Mucosa of descending colon (tissue), 3 donors: ENCODE measurements at regions not wholly inside any gene's neighbourhood (a gene's known extent, or its start where the extent isn't known, plus 50 kb on each side); places are given as distances from the start of the nearest gene placed in this dataset.

Source experiments
- ATAC-seq: fragments of 200-7000 bp; cut with Tn5 transposase; one replicate; pipeline ENCODE4 v1.9.1; 2020; ENCODE audit warnings: mild to moderate bottlenecking, moderate library complexity
- DNase-seq, 3 donors: peaks; one replicate each; pipeline ENCODE4 v3.0.0-alpha.2; 2020
- H3K36me3 ChIP-seq: fragments of 200-600 bp; one replicate; pipeline ENCODE4 v1.8.0; 2021; ENCODE audit warnings: low read depth, mild to moderate bottlenecking
- H3K4me1 ChIP-seq: fragments of 200-600 bp; one replicate; pipeline ENCODE4 v1.8.0; 2021; ENCODE audit warnings: low read depth, mild to moderate bottlenecking
- H3K4me3 ChIP-seq: fragments of 200-600 bp; one replicate; pipeline ENCODE4 v1.8.0; 2021; ENCODE audit warnings: mild to moderate bottlenecking
- H3K9me3 ChIP-seq: fragments of 200-600 bp; one replicate; pipeline ENCODE4 v1.8.0; 2021; ENCODE audit warnings: mild to moderate bottlenecking
- CTCF ChIP-seq: fragments of 200-600 bp; IDR thresholded peaks from one replicate; pipeline ENCODE4 v1.8.0; 2022; ENCODE audit warnings: antibody characterized with exemption, mild to moderate bottlenecking
- intact Hi-C, 2 donors: fragments of 100-400 bp; cut with DNase I in 1 of 2; cut with micrococcal nuclease in 1 of 2; formaldehyde crosslinking; loops; one replicate each; pipeline versions ENCODE4 v1.11.0 to v1.11.1; 2022; cut with DNase I, micrococcal nuclease
- donor health status: DM: no; HTN: no; CAD: no; lungs with moderate emphysema.
- donor health status: DM: no; HTN: no; CAD: no.
- donor health status: DM: no; HTN: yes; CAD: no.

GRCh38 chr13:33633701-33634545 is 184.0 kb upstream of the RFC3 start:
- Histone ChIP-seq H3K36me3 (no peaks in the 10 kb centered on the region), H3K9me3 (no peaks in the 10 kb centered on the region), H3K4me3 (no peak overlapping the region), H3K4me1 (no peaks in the 10 kb centered on the region)
- ATAC-seq (no peak), DNase-seq (no peak)
- intact Hi-C loops, result no loop called here
- TF ChIP-seq CTCF, result no peak

- no peak for TF ChIP-seq CTCF
- Histone ChIP-seq H3K4me1 (no peaks in the 10 kb centered on the region), H3K9me3 (no peaks in the 10 kb centered on the region), H3K4me3 (no peak overlapping the region), H3K36me3 (no peaks in the 10 kb centered on the region)
- intact Hi-C loops, result no loop called here
- DNase-seq (no peak), ATAC-seq (no peak)
These were observed 183.4 kb upstream of the RFC3 start for GRCh38 chr13:33634546-33634982.

- Histone ChIP-seq H3K4me1 (no peaks in the 10 kb centered on the region), H3K4me3 (no peak overlapping the region), H3K36me3 (no peaks in the 10 kb centered on the region), H3K9me3 (no peaks in the 10 kb centered on the region)
- ATAC-seq (no peak), DNase-seq (no peak)
- no peak for TF ChIP-seq CTCF
- intact Hi-C loops, result no loop called here
These were observed 181.7 kb upstream of the RFC3 start for GRCh38 chr13:33636243-33636642.

GRCh38 chr13:33636955-33637670 is 180.8 kb upstream of the RFC3 start:
- intact Hi-C loops, result no loop called here
- no peaks in the 10 kb centered on the region for H3K36me3 ChIP-seq
- no peak overlapping the region for H3K4me3 ChIP-seq
- H3K9me3 ChIP-seq, result no peaks in the 10 kb centered on the region
- no peak for ATAC-seq
- no peak for TF ChIP-seq CTCF
- no peaks in the 10 kb centered on the region for H3K4me1 ChIP-seq
- DNase-seq, result no peak

GRCh38 chr13:33637978-33638743 is 179.8 kb upstream of the RFC3 start:
- ATAC-seq (no peak), DNase-seq (no peak)
- no peaks in the 10 kb centered on the region for H3K36me3 ChIP-seq
- no peaks in the 10 kb centered on the region for H3K9me3 ChIP-seq
- H3K4me1 ChIP-seq, result no peaks in the 10 kb centered on the region
- H3K4me3 ChIP-seq, result no peak overlapping the region
- intact Hi-C loops, result no loop called here
- TF ChIP-seq CTCF, result no peak
